Thyroid gland (tissue), 4 donors: ENCODE measurements at regions not wholly inside any gene's neighbourhood (a gene's known extent, or its start where the extent isn't known, plus 50 kb on each side); places are given as distances from the start of the nearest gene placed in this dataset.

ENCODE experiments used
- DNase-seq, 2 donors: peaks; one replicate each; pipeline ENCODE4 v3.0.0-alpha.2; 2019
- H3K27ac ChIP-seq, 3 donors: fragments of 200-600 bp; sonication (generic); 1 replicate in 2 of 3; 2 replicates in 1 of 3; pipeline ENCODE4 v1.5.1; 2016 to 2019; ENCODE audit warnings: mild to moderate bottlenecking in 1 of 3, moderate library complexity in 1 of 3
- H3K27me3 ChIP-seq: fragments of 200-600 bp; sonication (generic); one replicate; pipeline ENCODE4 v1.5.1; 2019
- H3K36me3 ChIP-seq, 2 donors: fragments of 200-600 bp; sonication (generic); one replicate each; pipeline ENCODE4 v1.5.1; 2016 to 2019
- H3K4me1 ChIP-seq, 2 donors: fragments of 200-600 bp; sonication (generic); one replicate each; pipeline ENCODE4 v1.5.1; 2017 to 2019
- H3K4me3 ChIP-seq, 3 donors: fragments of 200-600 bp; sonication (generic); replicated peaks in 1 of 3; 1 replicate in 2 of 3; 2 replicates in 1 of 3; pipeline ENCODE4 v1.5.1; 2016; ENCODE audit warnings: mild to moderate bottlenecking in 1 of 3
- H3K9me3 ChIP-seq: fragments of 200-600 bp; sonication (generic); one replicate; pipeline ENCODE4 v1.5.1; 2017
- POLR2A ChIP-seq, 2 donors: fragments of 450-650 bp; IDR thresholded peaks; one replicate each; pipeline ENCODE4 v1.6.1; 2017; ENCODE audit warnings: antibody characterized with exemption in 2 of 2, mild to moderate bottlenecking in 2 of 2, moderate library complexity in 1 of 2
- WGBS, 2 donors: methylation state at CpG; one replicate each; pipeline ENCODE4 v1.1.5; 2017; 5-methylcytosine and 5-hydroxymethylcytosine counted together
- intact Hi-C: fragments of 100-400 bp; cut with DNase I; formaldehyde crosslinking; loops from one replicate; pipeline ENCODE4 v1.15.1; 2023
- TF ChIP-seq, protein P1 (sequence below), 6 experiments: fragments of 200-600 bp in 3 of 6; fragments of 450-650 bp in 3 of 6; sonication (generic) in 3 of 6; IDR thresholded peaks; one replicate each; pipeline ENCODE4 v1.5.1; 2016 to 2019; ENCODE audit warnings: antibody characterized with exemption in 6 of 6, mild to moderate bottlenecking in 2 of 6, inconsistent platforms in 1 of 6, moderate library complexity in 1 of 6

- no peaks in the 10 kb centered on the region for H3K36me3 ChIP-seq
- intact Hi-C loops, result loop anchor here (10.0 kb wide), 2 partner anchors 250 to 740 kb away; no protein-coding TSS in a partner anchor
- 25 to 42% methylated on average over 12 of the region's 12 CpGs for WGBS, 2 donors
- H3K27me3 ChIP-seq, result no peaks in the 10 kb centered on the region
- no peaks in the 10 kb centered on the region for H3K9me3 ChIP-seq
- H3K4me1 ChIP-seq, result peaks cover 3 to 25% of the 10 kb centered on the region in 2 donors
- DNase-seq, result peak; percentile 18 to 20
- no peak for TF ChIP-seq POLR2A (IDR thresholded peaks at IDR 0.05)
- TF ChIP-seq, protein P1, sequence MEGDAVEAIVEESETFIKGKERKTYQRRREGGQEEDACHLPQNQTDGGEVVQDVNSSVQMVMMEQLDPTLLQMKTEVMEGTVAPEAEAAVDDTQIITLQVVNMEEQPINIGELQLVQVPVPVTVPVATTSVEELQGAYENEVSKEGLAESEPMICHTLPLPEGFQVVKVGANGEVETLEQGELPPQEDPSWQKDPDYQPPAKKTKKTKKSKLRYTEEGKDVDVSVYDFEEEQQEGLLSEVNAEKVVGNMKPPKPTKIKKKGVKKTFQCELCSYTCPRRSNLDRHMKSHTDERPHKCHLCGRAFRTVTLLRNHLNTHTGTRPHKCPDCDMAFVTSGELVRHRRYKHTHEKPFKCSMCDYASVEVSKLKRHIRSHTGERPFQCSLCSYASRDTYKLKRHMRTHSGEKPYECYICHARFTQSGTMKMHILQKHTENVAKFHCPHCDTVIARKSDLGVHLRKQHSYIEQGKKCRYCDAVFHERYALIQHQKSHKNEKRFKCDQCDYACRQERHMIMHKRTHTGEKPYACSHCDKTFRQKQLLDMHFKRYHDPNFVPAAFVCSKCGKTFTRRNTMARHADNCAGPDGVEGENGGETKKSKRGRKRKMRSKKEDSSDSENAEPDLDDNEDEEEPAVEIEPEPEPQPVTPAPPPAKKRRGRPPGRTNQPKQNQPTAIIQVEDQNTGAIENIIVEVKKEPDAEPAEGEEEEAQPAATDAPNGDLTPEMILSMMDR (IDR thresholded peaks at IDR 0.05), result no peak
- peak overlapping the region; percentile 8 to 44 (median 40) for H3K27ac ChIP-seq
- H3K4me3 ChIP-seq, result no peak overlapping the region
These were observed 164.4 kb upstream of the LRIG3 start for GRCh38 chr12:59084511-59085375.

- Histone ChIP-seq H3K27ac (no peak overlapping the region), H3K27me3 (no peaks in the 10 kb centered on the region), H3K4me3 (no peak overlapping the region), H3K4me1 (peaks cover 14 to 43% of the 10 kb centered on the region in 2 donors), H3K36me3 (no peaks in the 10 kb centered on the region), H3K9me3 (no peaks in the 10 kb centered on the region)
- intact Hi-C loops, result loop anchor here (10.0 kb wide), 2 partner anchors 248 to 738 kb away; no protein-coding TSS in a partner anchor
- TF ChIP-seq POLR2A (IDR thresholded peaks at IDR 0.05), result no peak
- TF ChIP-seq, protein P1 (IDR thresholded peaks at IDR 0.05), result no peak
- DNase-seq, result no peak
- WGBS, 2 donors, result 93 to 99% methylated on average over 3 of the region's 3 CpGs
These were observed 162.6 kb upstream of the LRIG3 start for GRCh38 chr12:59082952-59083351.

- intact Hi-C loops, result loop anchor here (10.0 kb wide), 2 partner anchors 245 to 735 kb away; no protein-coding TSS in a partner anchor
- no peaks in the 10 kb centered on the region for H3K9me3 ChIP-seq
- H3K4me3 ChIP-seq, result no peak overlapping the region
- peak overlapping the region in 1 of 3 donors; percentile 52 for H3K27ac ChIP-seq
- H3K36me3 ChIP-seq, result no peaks in the 10 kb centered on the region
- H3K4me1 ChIP-seq, result peaks cover 34 to 54% of the 10 kb centered on the region in 2 donors
- no peaks in the 10 kb centered on the region for H3K27me3 ChIP-seq
- DNase-seq, result peak in 1 of 2 donors; percentile 5
- 80% methylated on average over 1 of the region's 1 CpG for WGBS, 2 donors
- no peak for TF ChIP-seq POLR2A (IDR thresholded peaks at IDR 0.05)
- TF ChIP-seq, protein P1 (IDR thresholded peaks at IDR 0.05), result no peak
These were observed 159.8 kb upstream of the LRIG3 start for GRCh38 chr12:59080101-59080500.

DNA sequence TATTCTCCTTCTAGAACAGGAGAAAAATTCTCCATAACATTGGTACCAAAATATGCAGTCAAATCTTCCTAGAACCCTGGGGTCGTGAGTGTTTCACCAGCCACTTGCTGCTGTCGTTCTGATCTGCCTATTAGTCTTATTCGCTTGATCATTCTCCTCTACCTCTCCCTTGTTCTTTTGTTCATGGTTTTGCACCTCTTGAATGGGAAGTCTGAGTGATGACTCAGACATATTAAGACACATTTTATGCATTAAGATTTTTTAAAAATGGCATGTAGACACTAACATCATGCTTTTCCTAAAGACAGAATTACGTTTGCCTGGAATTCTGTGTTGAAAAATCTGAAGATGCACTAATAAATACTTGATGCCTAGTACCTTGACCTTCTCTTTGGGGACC, 159.2 kb upstream of the LRIG3 start:
- intact Hi-C loops, result no loop called here
- H3K4me3 ChIP-seq, result no peak overlapping the region
- no peak for DNase-seq
- H3K27ac ChIP-seq, result peak overlapping the region in 2 of 3 donors; percentile 48 to 52
- no peaks in the 10 kb centered on the region for H3K9me3 ChIP-seq
- H3K4me1 ChIP-seq, result peaks cover 34 to 47% of the 10 kb centered on the region in 2 donors
- H3K36me3 ChIP-seq, result no peaks in the 10 kb centered on the region
- TF ChIP-seq, protein P1 (IDR thresholded peaks at IDR 0.05), result no peak
- no peak for TF ChIP-seq POLR2A (IDR thresholded peaks at IDR 0.05)
- no peaks in the 10 kb centered on the region for H3K27me3 ChIP-seq
- WGBS, 2 donors, result 70 to 72% methylated on average over 4 of the region's 4 CpGs

- Histone ChIP-seq H3K27ac (peak overlapping the region in 2 of 3 donors; percentile 48 to 52), H3K36me3 (no peaks in the 10 kb centered on the region), H3K27me3 (no peaks in the 10 kb centered on the region), H3K4me3 (no peak overlapping the region), H3K9me3 (no peaks in the 10 kb centered on the region), H3K4me1 (peaks cover 34 to 44% of the 10 kb centered on the region in 2 donors)
- no peak for DNase-seq
- TF ChIP-seq, protein P1 (IDR thresholded peaks at IDR 0.05), result no peak
- no peak for TF ChIP-seq POLR2A (IDR thresholded peaks at IDR 0.05)
- WGBS, 2 donors, result 27 to 35% methylated on average over 2 of the region's 2 CpGs
- intact Hi-C loops, result no loop called here
These were observed 158.7 kb upstream of the LRIG3 start for GRCh38 chr12:59079002-59079401.
